Panc1 (cell line): ENCODE measurements at regions not wholly inside any gene's neighbourhood (a gene's known extent, or its start where the extent isn't known, plus 50 kb on each side); places are given as distances from the start of the nearest gene placed in this dataset.

ENCODE experiments used
- SIN3A ChIP-seq: IDR thresholded peaks from 2 replicates; pipeline ENCODE4 v1.6.1; 2012; ENCODE audit warnings: low read depth, mild to moderate bottlenecking, low read length, moderate library complexity, borderline replicate concordance; ENCODE audit not compliant: insufficient read depth
- TF ChIP-seq, protein P1 (sequence below): fragments of 450-650 bp; IDR thresholded peaks from 2 replicates; pipeline ENCODE4 v1.5.1; 2017; ENCODE audit warnings: mild to moderate bottlenecking

DNA sequence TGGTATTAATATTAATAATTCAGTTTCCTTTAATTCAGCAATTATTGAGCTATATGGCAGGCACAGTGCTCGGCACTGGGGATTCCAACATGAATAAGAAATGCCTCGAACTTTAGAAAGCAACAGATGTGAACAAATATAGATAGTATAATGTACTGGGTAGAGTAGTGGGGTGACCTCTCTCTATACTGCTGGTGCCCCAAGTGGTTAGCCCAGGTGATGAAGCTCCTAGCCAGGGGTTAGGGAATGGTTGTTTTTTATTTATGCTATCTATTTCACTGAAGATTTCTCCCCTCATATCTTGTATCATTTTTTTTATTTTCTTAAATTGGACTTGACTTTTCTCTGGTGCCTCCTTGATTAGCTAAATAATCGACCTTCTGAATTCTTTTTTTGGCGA lies 62.1 kb downstream of the BHLHE40 start:
- TF ChIP-seq, protein P1, sequence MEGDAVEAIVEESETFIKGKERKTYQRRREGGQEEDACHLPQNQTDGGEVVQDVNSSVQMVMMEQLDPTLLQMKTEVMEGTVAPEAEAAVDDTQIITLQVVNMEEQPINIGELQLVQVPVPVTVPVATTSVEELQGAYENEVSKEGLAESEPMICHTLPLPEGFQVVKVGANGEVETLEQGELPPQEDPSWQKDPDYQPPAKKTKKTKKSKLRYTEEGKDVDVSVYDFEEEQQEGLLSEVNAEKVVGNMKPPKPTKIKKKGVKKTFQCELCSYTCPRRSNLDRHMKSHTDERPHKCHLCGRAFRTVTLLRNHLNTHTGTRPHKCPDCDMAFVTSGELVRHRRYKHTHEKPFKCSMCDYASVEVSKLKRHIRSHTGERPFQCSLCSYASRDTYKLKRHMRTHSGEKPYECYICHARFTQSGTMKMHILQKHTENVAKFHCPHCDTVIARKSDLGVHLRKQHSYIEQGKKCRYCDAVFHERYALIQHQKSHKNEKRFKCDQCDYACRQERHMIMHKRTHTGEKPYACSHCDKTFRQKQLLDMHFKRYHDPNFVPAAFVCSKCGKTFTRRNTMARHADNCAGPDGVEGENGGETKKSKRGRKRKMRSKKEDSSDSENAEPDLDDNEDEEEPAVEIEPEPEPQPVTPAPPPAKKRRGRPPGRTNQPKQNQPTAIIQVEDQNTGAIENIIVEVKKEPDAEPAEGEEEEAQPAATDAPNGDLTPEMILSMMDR: 0 out of 2 replicates have a peak, but pooled peaks have one; percentile 9
- no peak for TF ChIP-seq SIN3A
